ENCODE measurements at regions not wholly inside any gene's neighbourhood (a gene's known extent, or its start where the extent isn't known, plus 50 kb on each side); places are given as distances from the start of the nearest gene placed in this dataset.
"Not testable (repeated sequence)": the region's sequence is repeated elsewhere in the genome, so short reads cannot be mapped to it uniquely, and the experiment has no call there.

DNA sequence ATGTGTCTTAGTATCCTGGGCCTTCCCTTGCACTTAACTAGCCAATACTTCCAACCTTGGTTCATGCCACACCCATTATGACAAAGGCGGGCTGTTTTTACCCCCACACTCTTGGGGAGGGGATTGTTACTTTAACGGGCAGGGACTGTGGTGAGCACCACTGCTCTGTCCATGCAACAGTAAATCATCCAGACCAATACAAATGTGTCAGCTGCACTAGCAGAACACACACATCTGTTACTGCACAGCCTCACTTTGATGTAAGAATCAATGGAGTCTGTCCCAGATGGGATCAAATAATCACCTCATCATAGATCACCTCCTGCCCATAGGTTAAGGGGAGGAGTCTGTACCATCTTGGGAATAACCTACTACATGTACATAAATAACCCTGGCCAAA is 58.1 kb downstream of the NPAP1 start:
- DNase-seq = no peak

DNA sequence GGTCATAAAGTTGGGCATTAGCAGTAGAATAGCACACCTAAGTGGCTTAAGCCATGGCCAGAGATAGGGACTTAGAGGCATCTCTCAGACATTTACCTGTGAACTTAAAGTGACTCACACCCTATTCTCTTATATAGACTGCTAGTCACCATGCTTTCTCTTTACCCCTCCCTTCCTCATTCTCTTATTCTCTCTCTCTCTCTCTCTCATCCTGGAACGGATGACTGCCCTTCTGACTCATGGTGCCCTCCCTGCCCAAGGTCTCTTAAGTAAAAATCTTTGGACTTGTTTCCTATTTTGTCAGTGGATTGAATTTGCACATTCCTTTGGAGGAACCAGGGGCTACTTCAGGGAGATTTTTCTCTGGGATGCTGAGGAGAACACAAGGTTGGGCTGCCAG is 58.8 kb downstream of the NPAP1 start:
- DNase-seq = no peak

DNA sequence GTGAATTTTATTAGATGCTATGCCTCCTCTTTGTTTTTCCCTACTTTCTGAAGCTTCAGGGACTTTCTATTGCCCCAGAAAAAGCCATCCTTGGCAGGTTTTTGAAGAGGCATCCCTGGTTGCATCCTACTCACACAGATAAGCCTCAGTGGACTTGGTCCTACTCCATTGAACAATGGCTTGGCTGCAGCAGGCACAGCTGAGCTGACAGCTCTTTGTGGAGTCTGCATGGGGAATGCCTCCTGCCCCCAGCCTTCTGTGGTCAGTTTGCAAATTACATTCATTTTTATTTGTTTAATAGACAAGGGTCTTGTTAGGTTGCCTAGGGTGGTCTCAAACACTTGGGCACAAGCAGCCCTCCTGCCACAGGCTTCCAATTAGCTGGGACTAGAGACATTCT is 69.7 kb downstream of the NPAP1 start:
- no peak for DNase-seq

DNA sequence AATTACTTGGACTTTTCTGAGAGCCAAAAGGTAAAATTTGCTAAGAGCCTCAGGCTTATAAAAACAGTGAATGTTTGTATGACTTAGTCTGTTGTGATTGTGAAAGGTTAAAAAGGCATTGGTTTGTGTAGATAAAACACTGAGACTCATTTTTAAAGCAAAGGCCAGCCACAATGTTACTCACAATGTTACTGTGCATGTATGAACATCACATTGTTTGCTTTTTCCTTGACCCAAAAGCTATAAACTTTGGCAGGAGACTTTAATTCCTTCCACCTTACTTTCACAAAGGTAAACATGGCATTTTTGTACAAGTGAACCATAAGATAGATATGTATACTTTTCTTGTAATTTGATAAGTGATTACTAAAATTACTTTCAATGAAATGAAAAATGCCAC is 70.5 kb downstream of the NPAP1 start:
- DNase-seq = no peak

DNA sequence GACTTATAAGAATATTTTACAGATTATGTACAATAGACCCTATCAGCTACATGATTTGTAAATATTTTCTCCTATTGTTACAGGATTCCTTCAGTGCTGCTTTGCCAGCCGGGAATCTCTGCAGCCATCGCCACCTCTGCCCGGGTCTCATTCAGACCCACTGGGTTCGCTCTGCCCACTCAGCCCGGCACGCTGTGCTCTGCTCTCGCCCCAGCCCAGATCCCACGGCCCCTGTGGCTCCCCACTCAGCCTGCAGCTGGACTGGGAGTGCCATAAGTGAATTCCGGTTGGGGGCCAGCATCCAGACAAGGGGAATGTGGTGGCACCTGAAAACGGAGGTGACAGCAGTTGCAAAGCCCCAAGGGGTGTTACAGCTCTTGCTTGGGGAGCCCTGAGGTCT is 71.8 kb downstream of the NPAP1 start:
- DNase-seq = no peak

DNA sequence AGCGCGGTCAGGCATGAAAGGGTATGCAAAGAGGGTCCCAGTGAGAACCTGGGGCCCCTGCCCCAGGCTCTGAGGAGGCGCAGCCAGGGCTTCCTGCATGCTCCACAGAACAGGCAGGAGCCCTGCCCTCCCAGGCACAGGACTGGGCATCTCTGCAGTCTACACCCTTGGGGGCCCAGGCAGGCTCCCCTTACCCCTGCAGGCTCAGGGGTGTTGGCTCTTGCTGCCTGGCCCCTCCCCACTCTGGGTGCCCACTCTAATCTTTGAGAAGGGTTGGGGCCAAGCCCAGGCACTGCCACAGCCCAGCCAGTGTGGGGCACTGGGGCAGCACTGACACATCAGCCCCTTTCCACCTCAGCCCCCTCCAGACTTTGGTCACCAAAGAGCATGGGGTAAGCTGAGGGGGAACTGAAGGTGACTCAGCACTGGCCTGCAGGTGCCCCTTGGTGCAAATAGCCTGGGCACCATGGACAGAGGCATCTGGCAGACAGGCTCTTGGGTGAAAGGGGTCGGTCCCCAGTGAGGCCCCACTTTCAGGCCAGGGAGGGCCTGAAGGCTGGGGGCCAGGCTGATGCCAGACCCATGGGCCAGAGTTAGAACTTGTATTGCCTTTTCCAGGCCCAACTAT is 73.4 kb downstream of the NPAP1 start:
- no peak for DNase-seq

DNA sequence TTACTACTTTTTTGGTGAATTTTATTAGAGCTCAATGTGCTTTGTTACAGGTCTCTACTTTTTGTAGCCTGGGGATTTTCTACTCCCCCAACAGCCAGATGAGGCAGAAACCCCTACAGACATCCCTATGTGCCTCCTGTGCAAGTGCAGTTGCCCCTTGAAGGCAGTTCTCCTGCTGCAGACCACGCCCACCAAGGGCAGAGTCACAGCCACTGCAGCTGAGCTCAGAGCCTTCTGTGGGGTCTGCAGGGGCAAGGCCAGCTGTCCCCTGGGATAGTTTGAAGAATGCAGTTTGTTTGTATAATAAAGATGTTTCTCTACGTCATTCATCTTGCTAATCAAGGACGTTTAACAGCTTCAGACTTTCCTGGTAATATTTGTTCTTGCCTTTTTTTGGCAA is 76.8 kb downstream of the NPAP1 start:
- DNase-seq = no peak

DNA sequence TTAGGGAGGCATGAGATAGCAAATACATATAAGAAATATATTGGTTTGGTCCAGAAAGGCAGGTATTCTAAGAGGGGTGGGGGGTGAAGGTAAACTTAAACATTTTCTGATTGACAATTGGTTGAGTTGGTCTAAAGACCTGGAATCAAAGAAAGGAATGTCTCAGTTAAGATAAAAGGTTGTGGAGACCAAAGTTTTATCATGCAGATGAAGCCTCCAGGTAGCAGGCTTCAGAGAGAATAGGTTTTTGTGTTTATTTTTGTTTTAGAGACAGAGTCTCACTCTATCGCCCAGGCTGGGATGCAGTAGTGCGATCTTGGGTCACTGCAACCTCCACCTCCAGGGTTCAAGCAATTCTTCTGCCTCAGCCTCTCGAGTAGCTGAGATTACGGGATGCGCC is 80.5 kb downstream of the NPAP1 start:
- DNase-seq = no peak

DNA sequence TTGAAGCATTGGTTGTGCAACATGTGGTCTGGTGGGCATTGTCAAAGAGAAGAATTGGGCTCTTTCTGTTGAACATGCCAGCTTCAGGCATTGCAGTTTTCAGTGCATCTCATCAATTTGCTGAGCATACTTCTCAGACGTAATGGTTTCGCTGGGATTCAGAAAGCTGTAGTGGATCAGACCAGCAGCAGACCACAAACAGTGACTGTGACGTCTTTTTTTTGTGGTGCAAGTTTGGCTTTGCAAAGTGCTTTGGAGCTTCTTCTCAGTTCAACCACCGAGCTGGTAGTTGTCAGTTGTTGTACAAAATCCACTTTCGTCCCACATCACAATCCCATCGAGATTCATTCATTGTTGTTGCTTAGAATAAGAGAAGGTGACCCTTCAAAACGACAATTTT is 84.5 kb downstream of the NPAP1 start:
- DNase-seq = no peak

DNA sequence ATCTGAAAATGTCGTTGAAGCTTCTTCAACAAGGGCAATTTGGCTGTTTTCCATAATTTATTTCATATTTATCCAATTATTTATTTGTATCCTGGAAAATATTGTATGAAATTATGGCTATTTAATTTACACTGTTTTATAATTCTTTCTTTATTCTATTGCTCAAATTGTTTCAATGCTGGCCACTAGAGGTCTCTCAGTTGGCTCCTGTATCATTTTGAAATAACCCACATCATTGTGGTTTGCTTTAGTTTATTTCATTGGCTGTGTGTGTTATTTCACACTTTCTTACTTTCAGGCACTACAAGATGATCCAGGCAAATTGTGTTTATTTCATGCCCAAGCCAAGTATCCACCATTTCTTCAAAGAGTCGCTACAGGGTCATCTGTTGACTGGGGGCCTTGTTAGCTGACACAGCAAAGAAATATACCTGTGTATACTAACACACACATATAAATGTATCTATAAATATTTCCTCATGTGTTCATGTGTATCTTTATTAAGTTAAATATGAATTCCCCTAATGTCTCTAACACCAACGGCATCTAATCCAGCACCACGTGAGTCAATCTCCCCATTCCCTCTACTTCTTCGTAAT is 86.2 kb downstream of the NPAP1 start:
- DNase-seq = no peak

DNA sequence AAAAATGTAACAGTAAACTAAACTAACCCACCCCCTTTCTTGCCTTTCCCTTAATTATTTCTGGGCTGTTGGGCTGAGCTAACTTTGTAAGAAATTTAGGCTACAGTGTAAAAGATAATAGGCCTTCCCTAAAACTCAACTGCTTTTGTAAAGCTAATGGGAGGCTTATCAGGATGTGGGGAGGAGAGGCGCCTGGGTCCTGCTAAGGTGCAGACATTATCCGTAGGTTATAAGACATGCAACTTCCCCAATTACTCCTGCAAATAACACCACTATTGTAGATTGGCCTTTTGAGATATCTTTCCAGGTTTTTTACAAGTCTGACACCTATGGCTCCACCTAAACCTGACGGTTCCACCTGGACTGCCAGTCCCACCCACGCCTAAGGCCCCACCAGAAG is 88.3 kb downstream of the NPAP1 start:
- DNase-seq = no peak

DNA sequence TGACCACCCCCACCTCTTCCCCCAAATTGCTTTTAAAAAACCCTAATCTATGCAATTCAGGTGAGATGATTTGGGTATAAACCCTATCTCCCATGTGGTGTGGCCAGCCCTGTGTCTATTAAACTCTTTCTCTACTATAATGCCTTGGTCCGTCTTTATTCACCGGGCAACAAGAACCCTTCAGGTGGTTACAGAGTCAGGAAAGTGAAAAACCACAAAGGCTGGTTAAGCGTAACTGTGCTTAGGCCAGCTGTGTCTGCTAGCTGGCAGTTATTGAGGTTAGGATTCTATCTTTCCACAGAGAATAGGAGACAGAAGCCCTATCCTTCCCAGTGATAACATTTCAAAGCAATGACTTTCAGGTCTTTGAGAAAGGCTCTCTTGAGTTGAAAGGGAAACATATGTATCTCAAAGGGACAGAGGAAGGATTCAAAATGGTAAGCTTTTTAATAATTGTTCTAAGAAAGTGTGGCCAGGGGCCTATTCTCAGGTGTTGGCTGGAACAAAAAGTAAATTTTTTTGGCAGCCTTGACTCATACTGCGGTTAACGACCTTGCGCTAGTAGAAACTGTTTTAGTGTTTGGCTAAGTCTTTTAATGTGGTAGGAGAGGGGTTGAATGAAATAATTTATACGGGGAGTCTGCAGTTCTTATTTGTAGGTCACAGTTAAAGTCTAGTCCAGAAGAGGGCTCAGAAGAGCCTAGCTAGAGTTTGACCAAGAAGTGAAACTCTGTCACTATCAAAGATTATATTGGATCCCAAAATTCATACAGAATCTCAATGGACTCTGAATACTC is 89.0 kb downstream of the NPAP1 start:
- no peak for DNase-seq

DNA sequence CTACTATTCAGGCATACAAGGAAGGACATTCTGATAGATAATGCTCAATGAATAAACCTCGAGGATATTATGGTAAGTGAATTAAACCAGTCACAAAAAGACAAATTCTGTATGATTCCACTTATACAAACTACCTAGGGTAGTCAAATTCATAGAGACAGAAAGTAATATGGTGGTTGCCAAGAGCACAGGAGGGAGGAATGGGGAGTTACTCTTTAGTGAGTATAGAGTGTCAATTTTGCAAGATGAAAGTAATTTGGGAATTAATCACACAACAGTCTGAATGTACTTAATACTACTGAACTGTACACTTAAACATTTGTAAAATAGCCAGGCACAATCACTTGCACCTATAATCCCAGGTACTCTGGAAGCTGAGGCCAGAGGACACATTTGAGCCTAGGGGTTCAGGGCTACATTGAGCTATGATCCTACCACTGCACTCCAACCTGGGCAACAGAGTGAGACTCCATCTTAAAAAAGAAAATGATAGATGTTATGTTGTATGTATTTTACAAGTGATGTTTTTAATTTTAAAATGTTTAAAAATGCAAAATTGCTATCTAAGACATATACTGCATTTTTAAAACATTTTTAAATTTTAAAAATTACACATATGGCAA is 91.0 kb downstream of the NPAP1 start:
- DNase-seq = no peak

DNA sequence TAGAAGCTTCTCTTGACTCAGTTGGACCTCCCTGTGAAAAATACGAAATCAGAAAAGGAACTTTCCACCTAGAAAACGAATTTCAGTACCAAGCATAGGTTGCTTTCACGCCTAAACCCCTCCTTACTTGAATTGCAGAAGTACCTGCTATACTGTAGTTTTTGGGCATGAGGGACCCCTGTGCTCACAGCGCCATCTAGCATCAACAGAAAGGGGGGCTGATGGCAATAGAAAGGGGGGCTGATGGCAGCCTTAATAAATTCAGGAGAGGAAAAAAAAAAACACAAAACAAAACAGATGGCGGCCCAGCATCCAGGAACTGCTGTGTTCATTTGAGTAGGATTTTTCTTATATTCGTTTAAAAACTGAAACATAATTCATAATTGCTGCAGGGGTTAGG is 96.7 kb downstream of the NPAP1 start:
- no peak for DNase-seq

DNA sequence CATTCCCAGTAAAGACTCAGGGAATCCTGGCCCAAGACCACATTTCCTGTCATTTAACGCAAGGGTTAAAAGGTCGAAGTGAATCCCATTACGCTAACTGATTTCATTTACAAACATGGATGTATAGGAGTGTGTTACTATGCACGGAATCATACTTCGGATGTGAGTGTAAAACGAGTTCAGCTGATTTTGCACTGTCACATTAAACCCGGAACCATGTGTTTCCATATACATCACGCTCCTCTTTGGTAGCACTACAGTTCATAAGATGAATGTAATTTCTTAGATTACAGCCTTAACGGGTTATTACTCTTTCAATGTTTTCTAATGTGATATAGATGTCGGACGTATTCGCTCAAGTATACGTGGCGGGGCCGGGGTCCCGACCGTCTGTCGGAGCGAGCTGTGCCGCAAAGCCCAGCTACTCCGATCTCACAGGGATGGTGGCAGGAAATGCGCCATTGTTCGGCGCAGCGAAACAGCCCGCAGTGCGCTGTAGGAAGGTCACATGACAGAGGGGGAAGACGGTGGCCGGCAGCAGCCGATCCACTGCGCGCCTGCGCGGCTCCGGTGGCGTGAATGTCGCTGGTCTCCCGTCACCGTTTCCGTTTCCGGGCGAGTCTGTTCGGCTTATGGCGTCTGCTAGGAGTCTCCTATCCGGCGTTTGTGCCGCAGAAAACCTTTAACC is 97.3 kb downstream of the NPAP1 start:
- peak; percentile 54 for DNase-seq

DNA sequence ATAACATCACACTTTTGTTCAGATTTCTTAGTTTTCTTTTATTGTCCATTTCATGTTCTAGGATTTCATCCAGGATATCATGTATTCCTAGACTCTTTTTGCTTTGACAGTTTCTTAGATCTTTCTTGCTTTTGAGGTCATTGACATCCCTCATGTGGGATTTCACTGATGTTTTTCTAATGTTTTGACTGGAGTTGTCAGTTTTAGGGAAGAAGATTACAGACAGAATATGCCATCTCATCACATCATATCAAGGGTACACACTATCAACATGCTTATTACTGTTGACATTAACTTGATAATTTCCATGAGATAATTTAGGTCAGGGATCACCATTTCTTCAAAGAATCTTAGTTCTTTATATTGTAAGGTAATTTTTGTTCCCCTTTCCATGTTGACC is 101.7 kb downstream of the NPAP1 start:
- DNase-seq = no peak

DNA sequence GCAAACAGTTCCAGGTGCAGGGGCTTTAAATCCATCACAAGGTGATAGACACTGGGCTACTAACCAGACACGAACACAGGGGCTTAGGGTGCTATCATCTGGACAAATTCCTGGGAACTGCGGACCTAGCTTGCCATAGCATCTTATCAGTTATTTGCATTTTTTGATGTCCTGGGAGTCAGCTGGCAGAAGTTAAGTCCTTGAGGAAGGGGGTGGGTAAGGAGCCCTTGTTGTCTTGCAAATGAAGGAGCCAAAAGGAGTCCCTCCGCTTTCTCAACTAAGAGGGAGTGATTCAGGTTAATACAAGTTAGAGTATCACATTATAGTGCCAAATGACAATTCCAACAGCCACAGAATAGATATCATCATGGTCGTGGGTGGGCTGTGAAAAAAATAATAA is 108.9 kb downstream of the NPAP1 start:
- DNase-seq = no peak

DNA sequence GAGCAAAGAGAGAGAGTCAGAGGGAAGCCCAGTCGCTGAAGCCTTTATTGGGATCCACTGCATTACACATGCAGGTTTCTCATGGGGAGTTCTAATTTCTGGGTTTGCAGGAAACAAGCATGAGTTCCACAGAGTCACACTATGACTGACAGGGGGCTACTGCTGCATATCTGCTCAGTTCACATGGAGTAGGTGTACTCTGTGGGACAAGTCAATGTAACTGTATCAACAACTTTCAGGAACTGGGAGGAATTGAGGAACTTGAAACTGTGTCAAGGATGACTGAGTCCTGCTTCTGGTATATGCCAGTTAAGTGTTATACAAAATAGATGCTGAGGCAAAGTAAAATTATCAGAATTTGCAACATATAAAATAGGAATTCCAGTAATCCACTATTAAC is 110.8 kb downstream of the NPAP1 start:
- no peak for DNase-seq

DNA sequence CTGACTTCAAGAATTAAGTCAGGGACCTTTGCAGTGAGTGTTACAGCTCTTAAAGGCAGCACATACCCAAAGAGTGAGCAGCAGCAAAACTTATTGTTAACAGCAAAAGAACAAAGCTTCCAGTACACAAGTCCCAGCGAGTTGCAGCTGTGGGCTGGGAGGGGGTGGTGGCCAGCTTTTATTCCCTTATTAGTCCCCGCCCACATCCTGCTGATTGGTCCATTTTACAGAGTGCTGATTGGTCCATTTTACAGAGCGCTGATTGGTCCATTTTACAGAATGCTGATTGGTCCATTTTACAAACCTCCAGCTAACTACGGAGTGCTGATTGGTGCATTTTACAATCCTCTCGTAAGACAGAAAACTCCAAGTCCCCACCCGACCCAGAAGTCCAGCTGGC is 127.0 kb downstream of the NPAP1 start:
- DNase-seq = not testable (repeated sequence)

DNA sequence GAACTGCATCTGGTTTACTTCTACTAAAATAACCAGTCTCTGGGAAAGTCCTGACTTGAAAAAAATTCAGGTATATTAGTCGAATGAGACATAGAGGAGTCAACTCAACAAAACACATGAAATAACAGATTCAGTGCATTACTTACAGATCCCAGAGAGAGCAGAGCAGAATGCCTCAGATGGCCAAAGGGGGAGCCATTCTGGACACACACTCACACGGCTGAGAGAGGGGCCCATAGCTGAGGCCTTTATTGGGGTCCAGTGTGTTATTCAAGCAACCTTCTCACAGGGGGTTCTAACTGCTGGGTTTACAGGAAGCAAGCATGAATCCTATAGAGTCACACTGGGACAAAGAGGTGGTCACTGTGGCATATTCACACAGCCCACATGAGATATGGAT is 135.1 kb upstream of the SNRPN start:
- no peak for DNase-seq

DNA sequence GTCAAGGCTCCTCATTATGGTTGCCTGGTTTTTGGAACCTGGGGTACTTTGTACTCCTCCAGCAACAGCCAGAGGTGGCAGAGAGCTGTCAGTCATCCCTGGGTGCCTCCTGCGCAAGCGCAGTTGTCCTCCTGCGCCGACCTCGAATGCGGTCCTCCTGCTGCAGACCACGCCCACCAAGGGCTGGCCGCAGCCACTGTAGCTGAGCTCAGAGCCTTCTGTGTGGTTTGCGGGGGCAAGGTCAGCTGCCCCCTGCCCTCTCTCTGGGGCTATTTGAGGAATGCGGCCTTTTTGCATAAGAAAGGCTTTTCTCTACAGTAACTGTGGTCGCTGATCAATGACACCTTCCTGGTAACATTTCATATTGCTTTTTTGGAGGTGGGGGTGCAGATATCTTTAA is 131.3 kb upstream of the SNRPN start:
- DNase-seq = no peak

DNA sequence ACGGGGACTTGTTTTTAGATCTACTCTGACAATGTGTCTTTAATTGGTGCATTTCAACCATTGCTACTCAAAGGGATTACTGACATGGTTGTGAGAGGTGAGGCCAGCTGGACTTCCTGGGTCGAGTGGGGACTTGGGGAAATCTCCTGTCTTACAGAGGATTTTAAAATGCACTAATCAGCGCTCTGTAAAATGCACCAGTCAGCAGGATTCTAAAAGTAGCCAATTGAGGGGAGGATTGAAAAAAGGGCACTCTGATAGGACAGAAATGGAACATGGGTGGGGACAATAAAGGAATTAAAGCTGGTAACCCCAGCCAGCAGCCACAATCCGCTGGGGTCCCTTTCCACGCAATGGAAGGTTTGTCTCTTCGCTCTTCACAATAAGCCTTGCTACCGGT is 122.5 kb upstream of the SNRPN start:
- DNase-seq = no peak

DNA sequence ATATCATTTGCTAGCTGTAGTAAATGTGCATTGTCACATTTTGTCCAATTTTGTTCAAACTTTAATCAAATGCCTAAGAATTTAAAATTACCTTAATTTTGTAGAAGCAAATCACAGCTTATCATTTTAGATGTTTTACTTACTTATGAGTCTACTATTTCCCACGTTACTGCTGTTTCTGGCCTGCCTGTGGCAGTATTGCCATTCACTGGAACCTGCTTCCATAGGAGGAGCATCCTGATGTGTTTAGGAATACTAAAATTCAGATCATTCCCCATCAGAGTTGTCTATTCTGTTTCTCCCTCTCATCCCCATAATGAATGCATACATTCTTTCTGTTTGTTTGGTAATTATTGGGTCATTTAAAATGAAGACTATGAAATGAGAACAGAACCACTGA is 119.5 kb upstream of the SNRPN start:
- DNase-seq = no peak

DNA sequence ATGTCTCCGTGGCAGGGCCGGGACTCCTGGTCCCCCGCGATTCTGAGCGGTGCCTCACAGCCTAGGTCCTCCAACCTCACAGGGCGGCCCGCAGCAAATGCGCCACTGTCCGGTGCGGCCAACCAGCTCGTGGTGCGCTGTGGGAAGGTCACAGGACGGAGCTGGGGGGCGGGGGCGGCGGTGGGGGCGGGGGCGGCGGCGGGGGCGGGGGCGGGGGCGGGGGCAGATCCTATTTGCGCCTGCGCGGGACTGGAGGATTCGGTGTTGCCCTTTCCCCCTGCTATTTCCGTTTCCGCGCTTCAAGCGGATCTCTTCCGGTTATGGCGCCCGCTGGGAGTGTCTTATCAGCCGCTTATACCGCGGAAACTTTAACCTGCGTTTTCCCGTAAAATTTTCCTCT is 106.7 kb upstream of the SNRPN start:
- no peak for DNase-seq
